BE2C (cell line): ENCODE measurements at regions not wholly inside any gene's neighbourhood (a gene's known extent, or its start where the extent isn't known, plus 50 kb on each side); places are given as distances from the start of the nearest gene placed in this dataset.

Source experiments
- DNase-seq: peaks from one replicate; pipeline ENCODE4 v3.0.0-alpha.2; 2020
- H3K27me3 ChIP-seq: fragments of 250-450 bp; sonication (Bioruptor Pico); 2 replicates; pipeline ENCODE4 v1.5.1; 2020; ENCODE audit warnings: mild to moderate bottlenecking
- H3K36me3 ChIP-seq: fragments of 250-450 bp; sonication (Bioruptor Pico); 2 replicates; pipeline ENCODE4 v1.5.1; 2020; ENCODE audit warnings: mild to moderate bottlenecking
- H3K4me1 ChIP-seq: fragments of 250-450 bp; sonication (Bioruptor Pico); 2 replicates; pipeline ENCODE4 v1.5.1; 2020
- H3K4me3 ChIP-seq: 2 replicates; pipeline ENCODE4 v1.5.1; 2011; ENCODE audit warnings: low read depth, low read length
- H3K9me3 ChIP-seq: fragments of 250-450 bp; sonication (Bioruptor Pico); 2 replicates; pipeline ENCODE4 v1.5.1; 2020
- TF ChIP-seq, protein P1 (sequence below): IDR thresholded peaks from 2 replicates; pipeline ENCODE4 v1.5.1; 2012; ENCODE audit warnings: mild to moderate bottlenecking, low read depth, low read length

DNA sequence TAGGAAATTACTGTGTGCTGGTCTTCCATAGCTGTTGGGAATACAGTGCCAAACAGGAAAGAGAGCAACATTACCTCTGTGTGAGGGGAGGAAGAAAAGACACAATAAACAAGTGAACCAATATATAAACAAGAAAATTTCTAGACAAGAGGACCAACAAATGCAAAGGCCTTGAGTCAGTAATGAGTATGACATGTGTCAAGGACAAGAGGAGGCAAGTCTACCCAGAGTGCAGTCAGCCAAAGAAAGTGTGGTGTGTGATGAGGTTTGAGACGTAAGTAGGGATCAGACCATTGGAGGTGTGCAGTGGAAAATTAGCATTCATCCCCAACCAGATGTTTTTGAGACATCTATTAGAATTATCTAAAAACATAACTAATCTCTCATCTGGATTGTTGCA, 69.5 kb upstream of the CDH6 start:
- Histone ChIP-seq H3K4me3 (no peak overlapping the region), H3K27me3 (no peaks in the 10 kb centered on the region), H3K36me3 (no peaks in the 10 kb centered on the region), H3K9me3 (no peaks in the 10 kb centered on the region), H3K4me1 (no peaks in the 10 kb centered on the region)
- no peak for DNase-seq
- TF ChIP-seq, protein P1, sequence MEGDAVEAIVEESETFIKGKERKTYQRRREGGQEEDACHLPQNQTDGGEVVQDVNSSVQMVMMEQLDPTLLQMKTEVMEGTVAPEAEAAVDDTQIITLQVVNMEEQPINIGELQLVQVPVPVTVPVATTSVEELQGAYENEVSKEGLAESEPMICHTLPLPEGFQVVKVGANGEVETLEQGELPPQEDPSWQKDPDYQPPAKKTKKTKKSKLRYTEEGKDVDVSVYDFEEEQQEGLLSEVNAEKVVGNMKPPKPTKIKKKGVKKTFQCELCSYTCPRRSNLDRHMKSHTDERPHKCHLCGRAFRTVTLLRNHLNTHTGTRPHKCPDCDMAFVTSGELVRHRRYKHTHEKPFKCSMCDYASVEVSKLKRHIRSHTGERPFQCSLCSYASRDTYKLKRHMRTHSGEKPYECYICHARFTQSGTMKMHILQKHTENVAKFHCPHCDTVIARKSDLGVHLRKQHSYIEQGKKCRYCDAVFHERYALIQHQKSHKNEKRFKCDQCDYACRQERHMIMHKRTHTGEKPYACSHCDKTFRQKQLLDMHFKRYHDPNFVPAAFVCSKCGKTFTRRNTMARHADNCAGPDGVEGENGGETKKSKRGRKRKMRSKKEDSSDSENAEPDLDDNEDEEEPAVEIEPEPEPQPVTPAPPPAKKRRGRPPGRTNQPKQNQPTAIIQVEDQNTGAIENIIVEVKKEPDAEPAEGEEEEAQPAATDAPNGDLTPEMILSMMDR: no peak

DNA sequence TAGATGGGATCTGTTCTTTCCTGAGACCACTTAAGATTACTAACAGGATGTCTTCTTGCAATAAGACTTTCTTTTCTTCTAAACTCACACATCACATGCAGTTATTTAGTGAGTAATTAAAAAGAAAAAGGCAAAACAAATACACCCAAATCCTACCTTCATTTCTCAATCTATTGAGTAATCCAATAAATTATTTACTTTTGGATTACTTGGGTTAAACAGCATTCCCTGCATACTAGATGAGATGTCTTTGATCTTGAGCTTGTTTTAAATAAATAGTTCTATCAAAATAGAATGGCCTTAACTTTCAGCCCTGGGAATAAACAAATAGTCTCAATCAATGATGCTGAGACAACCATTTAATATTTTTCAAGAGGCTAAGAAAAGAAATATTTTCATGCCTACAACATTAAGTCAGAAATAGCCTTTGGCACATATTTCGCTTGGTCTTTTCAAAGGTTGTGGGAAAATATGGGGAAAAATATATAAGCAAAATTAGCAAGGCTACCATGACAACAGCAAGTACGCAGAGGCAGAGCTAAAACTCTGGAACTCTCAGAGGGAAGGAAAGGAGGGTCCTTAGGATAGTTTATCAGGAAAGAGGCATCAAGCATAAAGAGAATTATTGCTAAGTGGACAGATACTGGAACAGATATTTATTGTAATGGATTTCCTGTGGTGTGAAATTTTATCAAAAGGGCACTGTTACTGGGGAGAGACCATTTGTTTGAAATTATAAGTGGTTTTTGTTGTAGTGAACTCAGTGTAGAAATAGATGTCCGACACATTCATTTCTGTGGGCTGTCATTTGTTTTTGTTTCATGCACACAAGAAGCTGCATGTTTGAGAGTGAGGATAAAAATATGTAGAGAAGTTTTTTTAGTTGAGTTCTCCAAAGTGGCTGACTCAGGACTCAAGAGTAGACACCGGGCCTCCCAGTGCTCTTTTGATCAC, 70.2 kb upstream of the CDH6 start:
- Histone ChIP-seq H3K27me3 (no peaks in the 10 kb centered on the region), H3K36me3 (no peaks in the 10 kb centered on the region), H3K4me3 (no peak overlapping the region), H3K9me3 (no peaks in the 10 kb centered on the region), H3K4me1 (no peaks in the 10 kb centered on the region)
- TF ChIP-seq, protein P1: no peak
- DNase-seq: no peak

DNA sequence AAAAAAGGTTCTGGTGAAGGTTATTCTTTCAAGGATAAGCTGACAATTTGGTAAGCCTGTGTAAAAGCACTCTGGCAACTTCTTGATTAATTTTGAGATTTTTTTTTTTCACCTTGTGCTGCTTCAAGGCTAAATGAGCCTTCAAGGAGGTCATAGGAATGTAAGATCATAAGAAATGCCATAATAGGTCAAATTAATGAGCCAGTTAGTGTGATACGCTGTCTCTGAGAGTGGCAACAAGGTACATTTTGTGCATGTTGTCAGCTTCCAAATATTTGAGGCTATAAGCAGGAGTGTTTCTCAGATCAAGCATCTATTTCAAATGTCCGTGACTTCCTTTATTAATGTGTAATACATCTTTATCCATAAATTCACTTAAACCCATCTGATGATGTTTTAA, 72.3 kb upstream of the CDH6 start:
- TF ChIP-seq, protein P1: no peak
- no peaks in the 10 kb centered on the region for H3K36me3 ChIP-seq
- H3K9me3 ChIP-seq: no peaks in the 10 kb centered on the region
- H3K4me1 ChIP-seq: no peaks in the 10 kb centered on the region
- DNase-seq: no peak
- H3K27me3 ChIP-seq: no peaks in the 10 kb centered on the region
- H3K4me3 ChIP-seq: no peak overlapping the region

DNA sequence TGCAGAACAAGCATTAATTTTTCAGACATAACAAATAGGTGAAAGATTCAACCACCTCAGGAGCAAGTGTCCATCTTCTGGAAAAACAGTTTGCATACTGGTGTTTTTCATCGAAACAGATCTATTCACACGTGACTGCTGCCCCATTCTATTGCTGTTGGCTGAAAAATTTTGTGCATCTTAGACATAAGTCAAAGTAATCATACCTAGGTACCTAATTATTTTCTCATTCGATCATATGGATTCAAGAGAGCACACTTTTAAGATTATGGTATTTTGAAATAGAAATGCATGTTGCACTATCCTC, 72.9 kb upstream of the CDH6 start:
- TF ChIP-seq, protein P1: no peak
- Histone ChIP-seq H3K9me3 (no peaks in the 10 kb centered on the region), H3K36me3 (no peaks in the 10 kb centered on the region), H3K4me1 (no peaks in the 10 kb centered on the region), H3K27me3 (no peaks in the 10 kb centered on the region), H3K4me3 (no peak overlapping the region)
- no peak for DNase-seq

DNA sequence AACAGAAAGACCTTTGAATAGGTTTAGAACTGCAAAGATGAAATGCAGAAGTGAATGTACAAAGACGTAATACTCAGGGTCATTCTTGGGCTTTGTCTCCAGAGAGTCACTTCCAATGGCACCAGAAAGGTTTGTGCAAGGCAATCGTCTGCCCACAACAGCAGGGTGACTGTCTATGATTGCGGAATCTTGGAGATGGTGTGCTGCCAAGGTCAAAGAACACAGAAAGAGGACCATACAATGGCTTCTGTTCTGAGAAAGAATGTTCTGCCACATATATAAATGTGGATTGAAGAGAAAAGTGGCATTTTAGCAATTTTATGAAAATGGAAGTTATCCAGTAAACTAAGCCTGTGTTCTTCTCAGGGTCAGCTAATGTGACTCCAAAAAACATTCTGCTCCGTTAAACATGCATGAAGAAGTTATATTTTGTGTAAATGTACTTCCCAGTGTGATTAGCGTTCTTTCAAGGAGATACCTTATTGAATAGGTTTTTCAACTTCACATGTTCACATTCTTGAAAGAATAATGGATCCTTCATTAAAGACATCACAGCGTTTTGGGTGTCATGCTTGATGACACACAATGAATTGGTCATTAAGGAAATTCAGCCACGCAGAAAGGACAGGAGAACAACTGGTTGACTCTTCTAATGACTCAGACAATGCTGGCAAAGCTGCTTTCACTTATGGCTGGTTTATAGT, 73.4 kb upstream of the CDH6 start:
- H3K4me1 ChIP-seq: no peaks in the 10 kb centered on the region
- H3K4me3 ChIP-seq: no peak overlapping the region
- H3K27me3 ChIP-seq: no peaks in the 10 kb centered on the region
- no peaks in the 10 kb centered on the region for H3K9me3 ChIP-seq
- H3K36me3 ChIP-seq: no peaks in the 10 kb centered on the region
- TF ChIP-seq, protein P1: no peak
- no peak for DNase-seq

DNA sequence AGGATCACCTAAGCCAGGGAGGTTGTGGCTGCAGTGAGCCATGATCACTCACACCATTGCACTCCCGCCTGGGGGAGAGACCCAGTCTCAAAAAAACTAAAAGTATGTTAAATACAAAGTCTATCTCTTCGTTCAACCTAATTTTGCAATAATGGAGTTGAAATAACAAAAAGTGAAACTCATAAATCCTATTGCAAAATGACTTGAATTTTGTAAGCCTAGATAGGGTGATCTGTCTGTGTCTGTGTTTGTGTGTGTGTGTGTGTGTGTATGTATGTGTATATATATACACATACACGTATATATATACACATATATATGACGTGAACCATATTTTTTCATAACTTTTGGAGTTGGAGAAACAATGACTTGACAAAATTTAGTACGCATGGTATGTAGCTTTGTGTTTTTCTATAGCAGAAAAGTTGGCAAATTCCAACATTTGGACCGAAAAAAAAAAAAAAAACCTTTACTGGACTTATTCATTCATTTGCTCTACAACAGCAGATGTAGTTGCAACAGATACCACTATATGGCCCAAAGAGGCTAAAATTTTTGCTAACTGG, 76.9 kb upstream of the CDH6 start:
- H3K27me3 ChIP-seq: no peaks in the 10 kb centered on the region
- no peaks in the 10 kb centered on the region for H3K4me1 ChIP-seq
- no peaks in the 10 kb centered on the region for H3K9me3 ChIP-seq
- H3K36me3 ChIP-seq: no peaks in the 10 kb centered on the region
- no peak for DNase-seq
- H3K4me3 ChIP-seq: no peak overlapping the region
- TF ChIP-seq, protein P1: no peak
